ENCODE measurements at regions not wholly inside any gene's neighbourhood (a gene's known extent, or its start where the extent isn't known, plus 50 kb on each side); places are given as distances from the start of the nearest gene placed in this dataset.

GRCh38 chr6:119887666-119888065 is 538.1 kb upstream of the MAN1A1 start:
- H3K36me3 ChIP-seq (ENCODE audit: insufficient read depth, low read length), result no peaks in the 10 kb centered on the region
- H3K4me1 ChIP-seq (ENCODE audit: insufficient read depth, low read length), result no peaks in the 10 kb centered on the region
- no peak overlapping the region for H3K27ac ChIP-seq (ENCODE audit: low read depth, low read length)
- H3K27me3 ChIP-seq (ENCODE audit: insufficient read depth, low read length), result no peaks in the 10 kb centered on the region
- H3K9ac ChIP-seq (ENCODE audit: low read depth, low read length), result no peak overlapping the region
- H3K9me3 ChIP-seq (ENCODE audit: insufficient read depth, low read depth, low read length), result no peaks in the 10 kb centered on the region
- H3K4me3 ChIP-seq (ENCODE audit: low read length), result no peak overlapping the region

GRCh38 chr6:119881416-119881815 is 531.9 kb upstream of the MAN1A1 start:
- 83% methylated on average over 1 of the region's 1 CpG for WGBS
- Histone ChIP-seq H3K27me3 (ENCODE audit: insufficient read depth, low read length) (no peaks in the 10 kb centered on the region), H3K9ac (ENCODE audit: low read depth, low read length) (no peak overlapping the region), H3K36me3 (ENCODE audit: insufficient read depth, low read length) (no peaks in the 10 kb centered on the region), H3K4me1 (ENCODE audit: insufficient read depth, low read length) (no peaks in the 10 kb centered on the region), H3K9me3 (ENCODE audit: insufficient read depth, low read depth, low read length) (no peaks in the 10 kb centered on the region), H3K27ac (ENCODE audit: low read depth, low read length) (no peak overlapping the region), H3K4me3 (ENCODE audit: low read length) (no peak overlapping the region)

- H3K9me3 ChIP-seq (ENCODE audit: insufficient read depth, low read depth, low read length), result no peaks in the 10 kb centered on the region
- H3K4me1 ChIP-seq (ENCODE audit: insufficient read depth, low read length), result no peaks in the 10 kb centered on the region
- H3K9ac ChIP-seq (ENCODE audit: low read depth, low read length), result no peak overlapping the region
- H3K27ac ChIP-seq (ENCODE audit: low read depth, low read length), result no peak overlapping the region
- H3K36me3 ChIP-seq (ENCODE audit: insufficient read depth, low read length), result no peaks in the 10 kb centered on the region
- H3K27me3 ChIP-seq (ENCODE audit: insufficient read depth, low read length), result no peaks in the 10 kb centered on the region
- H3K4me3 ChIP-seq (ENCODE audit: low read length), result no peak overlapping the region
Measured at GRCh38 chr6:119880840-119881239, 531.3 kb upstream of the MAN1A1 start.

GRCh38 chr6:119879731-119880130 is 530.2 kb upstream of the MAN1A1 start:
- H3K36me3 ChIP-seq (ENCODE audit: insufficient read depth, low read length), result no peaks in the 10 kb centered on the region
- no peaks in the 10 kb centered on the region for H3K9me3 ChIP-seq (ENCODE audit: insufficient read depth, low read depth, low read length)
- no peak overlapping the region for H3K27ac ChIP-seq (ENCODE audit: low read depth, low read length)
- H3K4me1 ChIP-seq (ENCODE audit: insufficient read depth, low read length), result no peaks in the 10 kb centered on the region
- no peaks in the 10 kb centered on the region for H3K27me3 ChIP-seq (ENCODE audit: insufficient read depth, low read length)
- no peak overlapping the region for H3K9ac ChIP-seq (ENCODE audit: low read depth, low read length)
- H3K4me3 ChIP-seq (ENCODE audit: low read length), result no peak overlapping the region
- WGBS, result no CpG with 5 or more reads among the region's 1 CpG

- WGBS, result 97% methylated on average over 3 of the region's 4 CpGs
- H3K9me3 ChIP-seq (ENCODE audit: insufficient read depth, low read depth, low read length), result no peaks in the 10 kb centered on the region
- H3K27ac ChIP-seq (ENCODE audit: low read depth, low read length), result no peak overlapping the region
- no peaks in the 10 kb centered on the region for H3K27me3 ChIP-seq (ENCODE audit: insufficient read depth, low read length)
- H3K4me1 ChIP-seq (ENCODE audit: insufficient read depth, low read length), result no peaks in the 10 kb centered on the region
- H3K9ac ChIP-seq (ENCODE audit: low read depth, low read length), result no peak overlapping the region
- no peak overlapping the region for H3K4me3 ChIP-seq (ENCODE audit: low read length)
- no peaks in the 10 kb centered on the region for H3K36me3 ChIP-seq (ENCODE audit: insufficient read depth, low read length)
Measured at GRCh38 chr6:119874381-119874780, 524.8 kb upstream of the MAN1A1 start.

- Histone ChIP-seq H3K36me3 (ENCODE audit: insufficient read depth, low read length) (no peaks in the 10 kb centered on the region), H3K4me1 (ENCODE audit: insufficient read depth, low read length) (no peaks in the 10 kb centered on the region), H3K9me3 (ENCODE audit: insufficient read depth, low read depth, low read length) (no peaks in the 10 kb centered on the region), H3K9ac (ENCODE audit: low read depth, low read length) (no peak overlapping the region), H3K27ac (ENCODE audit: low read depth, low read length) (no peak overlapping the region), H3K27me3 (ENCODE audit: insufficient read depth, low read length) (no peaks in the 10 kb centered on the region), H3K4me3 (ENCODE audit: low read length) (no peak overlapping the region)
- 100% methylated on average over 1 of the region's 1 CpG for WGBS
Measured at GRCh38 chr6:119873107-119873506, 523.5 kb upstream of the MAN1A1 start.

GRCh38 chr6:119871520-119871919 is 522.0 kb upstream of the MAN1A1 start:
- H3K4me1 ChIP-seq (ENCODE audit: insufficient read depth, low read length), result no peaks in the 10 kb centered on the region
- no peak overlapping the region for H3K9ac ChIP-seq (ENCODE audit: low read depth, low read length)
- no peaks in the 10 kb centered on the region for H3K27me3 ChIP-seq (ENCODE audit: insufficient read depth, low read length)
- WGBS, result 86% methylated on average over 2 of the region's 2 CpGs
- H3K9me3 ChIP-seq (ENCODE audit: insufficient read depth, low read depth, low read length), result no peaks in the 10 kb centered on the region
- H3K36me3 ChIP-seq (ENCODE audit: insufficient read depth, low read length), result no peaks in the 10 kb centered on the region
- H3K4me3 ChIP-seq (ENCODE audit: low read length), result no peak overlapping the region
- no peak overlapping the region for H3K27ac ChIP-seq (ENCODE audit: low read depth, low read length)

GRCh38 chr6:119865466-119866350 is 516.1 kb upstream of the MAN1A1 start:
- Histone ChIP-seq H3K9me3 (ENCODE audit: insufficient read depth, low read depth, low read length) (no peaks in the 10 kb centered on the region; the same call in 1 of the 2 replicates), H3K27ac (ENCODE audit: low read depth, low read length) (no peak overlapping the region), H3K4me1 (ENCODE audit: insufficient read depth, low read length) (peaks cover 15% of the 10 kb centered on the region), H3K4me3 (ENCODE audit: low read length) (no peak overlapping the region), H3K9ac (ENCODE audit: low read depth, low read length) (no peak overlapping the region), H3K36me3 (ENCODE audit: insufficient read depth, low read length) (no peaks in the 10 kb centered on the region), H3K27me3 (ENCODE audit: insufficient read depth, low read length) (no peaks in the 10 kb centered on the region)
- WGBS, result 88% methylated on average over 3 of the region's 3 CpGs

GRCh38 chr6:119862719-119863118 is 513.2 kb upstream of the MAN1A1 start:
- H3K9me3 ChIP-seq (ENCODE audit: insufficient read depth, low read depth, low read length), result no peaks in the 10 kb centered on the region; the same call in 1 of the 2 replicates
- 100% methylated on average over 1 of the region's 1 CpG for WGBS
- H3K27ac ChIP-seq (ENCODE audit: low read depth, low read length), result no peak overlapping the region
- no peaks in the 10 kb centered on the region for H3K27me3 ChIP-seq (ENCODE audit: insufficient read depth, low read length)
- no peak overlapping the region for H3K9ac ChIP-seq (ENCODE audit: low read depth, low read length)
- H3K36me3 ChIP-seq (ENCODE audit: insufficient read depth, low read length), result no peaks in the 10 kb centered on the region
- no peak overlapping the region for H3K4me3 ChIP-seq (ENCODE audit: low read length)
- peaks cover 15% of the 10 kb centered on the region for H3K4me1 ChIP-seq (ENCODE audit: insufficient read depth, low read length)

GRCh38 chr6:119858901-119859300 is 509.3 kb upstream of the MAN1A1 start:
- Histone ChIP-seq H3K36me3 (ENCODE audit: insufficient read depth, low read length) (no peaks in the 10 kb centered on the region), H3K4me1 (ENCODE audit: insufficient read depth, low read length) (peaks cover 9% of the 10 kb centered on the region), H3K9me3 (ENCODE audit: insufficient read depth, low read depth, low read length) (no peaks in the 10 kb centered on the region), H3K4me3 (ENCODE audit: low read length) (no peak overlapping the region), H3K27ac (ENCODE audit: low read depth, low read length) (no peak overlapping the region), H3K9ac (ENCODE audit: low read depth, low read length) (no peak overlapping the region), H3K27me3 (ENCODE audit: insufficient read depth, low read length) (no peaks in the 10 kb centered on the region)
- whole genome bisulfite sequencing, result 94% methylated on average over 1 of the region's 1 CpG

GRCh38 chr6:119856136-119856535 is 506.6 kb upstream of the MAN1A1 start:
- Histone ChIP-seq H3K9ac (ENCODE audit: low read depth, low read length) (no peak overlapping the region), H3K36me3 (ENCODE audit: insufficient read depth, low read length) (no peaks in the 10 kb centered on the region), H3K4me1 (ENCODE audit: insufficient read depth, low read length) (no peaks in the 10 kb centered on the region), H3K4me3 (ENCODE audit: low read length) (no peak overlapping the region), H3K9me3 (ENCODE audit: insufficient read depth, low read depth, low read length) (no peaks in the 10 kb centered on the region), H3K27me3 (ENCODE audit: insufficient read depth, low read length) (no peaks in the 10 kb centered on the region), H3K27ac (ENCODE audit: low read depth, low read length) (no peak overlapping the region)
- 94% methylated on average over 3 of the region's 3 CpGs for WGBS

GRCh38 chr6:119848696-119849095 is 499.1 kb upstream of the MAN1A1 start:
- Histone ChIP-seq H3K27ac (ENCODE audit: low read depth, low read length) (no peak overlapping the region), H3K27me3 (ENCODE audit: insufficient read depth, low read length) (no peaks in the 10 kb centered on the region), H3K9ac (ENCODE audit: low read depth, low read length) (no peak overlapping the region), H3K9me3 (ENCODE audit: insufficient read depth, low read depth, low read length) (no peaks in the 10 kb centered on the region), H3K4me1 (ENCODE audit: insufficient read depth, low read length) (no peaks in the 10 kb centered on the region), H3K36me3 (ENCODE audit: insufficient read depth, low read length) (no peaks in the 10 kb centered on the region), H3K4me3 (ENCODE audit: low read length) (no peak overlapping the region)
- WGBS, result 86% methylated on average over 2 of the region's 2 CpGs
